ENCODE measurements at regions not wholly inside any gene's neighbourhood (a gene's known extent, or its start where the extent isn't known, plus 50 kb on each side); places are given as distances from the start of the nearest gene placed in this dataset.
A peak's percentile ranks its signal among the peaks of the same experiment; 100 is the strongest.

- H3K4me1 ChIP-seq (ENCODE audit: insufficient read depth, low read length), result peaks cover 27% of the 10 kb centered on the region
- FAIRE-seq, result no peak
Observed at GRCh38 chr5:82331557-82331956, 53.4 kb upstream of the RPS23 start.

GRCh38 chr5:82330530-82331270, 52.5 kb upstream of the RPS23 start:
- Histone ChIP-seq H4K20me1 (ENCODE audit: insufficient read depth, low read length) (no peaks in the 10 kb centered on the region), H3K27ac (ENCODE audit: low read depth, low read length) (no peak overlapping the region), H3K36me3 (ENCODE audit: insufficient read depth, low read length) (no peaks in the 10 kb centered on the region), H2AFZ (ENCODE audit: low read depth, low read length) (no peak overlapping the region), H3K9me3 (ENCODE audit: insufficient read depth, low read depth, low read length) (no peaks in the 10 kb centered on the region), H3K4me1 (ENCODE audit: insufficient read depth, low read length) (peaks cover 21% of the 10 kb centered on the region), H3K27me3 (ENCODE audit: insufficient read depth, low read length) (no peaks in the 10 kb centered on the region), H3K4me3 (ENCODE audit: insufficient read depth, low read depth, low read length) (no peak overlapping the region), H3K79me2 (ENCODE audit: insufficient read depth, low read length) (no peaks in the 10 kb centered on the region), H3K9ac (ENCODE audit: low read length) (no peak overlapping the region), H3K4me2 (ENCODE audit: low read length) (no peak overlapping the region)
- Mint-ChIP-seq H3K4me3 (ENCODE audit: unreplicated experiment) (no peak overlapping the region), H3K27me3 (ENCODE audit: low read depth, unreplicated experiment) (no peaks in the 10 kb centered on the region), H3K4me1 (ENCODE audit: low read depth, unreplicated experiment) (peaks cover 43% of the 10 kb centered on the region), H3K27ac (ENCODE audit: unreplicated experiment) (peak overlapping the region; percentile 72), H3K36me3 (ENCODE audit: low read depth, unreplicated experiment) (peaks cover 3% of the 10 kb centered on the region), H3K9me3 (ENCODE audit: unreplicated experiment) (peaks cover 10% of the 10 kb centered on the region)
- DNase-seq (ENCODE audit: low read depth) (no peak), FAIRE-seq (no peak)
- TF ChIP-seq EZH2 (IDR thresholded peaks at IDR 0.05; ENCODE audit: insufficient read depth, low read length) (no peak), CTCF (IDR thresholded peaks at IDR 0.05; ENCODE audit: insufficient read depth, low read depth, low read length) (no peak)

More at GRCh38 chr5:82331557-82331956, 53.4 kb upstream of the RPS23 start:
- TF ChIP-seq EZH2 (IDR thresholded peaks at IDR 0.05; ENCODE audit: insufficient read depth, low read length) (no peak), CTCF (IDR thresholded peaks at IDR 0.05; ENCODE audit: insufficient read depth, low read depth, low read length) (no peak)
- no peaks in the 10 kb centered on the region for H3K9me3 ChIP-seq (ENCODE audit: insufficient read depth, low read depth, low read length)
- Mint-ChIP-seq H3K36me3 (ENCODE audit: low read depth, unreplicated experiment) (peaks cover under 1% of the 10 kb centered on the region), H3K4me1 (ENCODE audit: low read depth, unreplicated experiment) (peaks cover 52% of the 10 kb centered on the region), H3K27me3 (ENCODE audit: low read depth, unreplicated experiment) (no peaks in the 10 kb centered on the region), H3K27ac (ENCODE audit: unreplicated experiment) (no peak overlapping the region), H3K9me3 (ENCODE audit: unreplicated experiment) (peaks cover 10% of the 10 kb centered on the region), H3K4me3 (ENCODE audit: unreplicated experiment) (no peak overlapping the region)
- no peaks in the 10 kb centered on the region for H3K27me3 ChIP-seq (ENCODE audit: insufficient read depth, low read length)
- no peak overlapping the region for H3K4me2 ChIP-seq (ENCODE audit: low read length)
- DNase-seq (ENCODE audit: low read depth), result no peak
- no peaks in the 10 kb centered on the region for H3K79me2 ChIP-seq (ENCODE audit: insufficient read depth, low read length)
- H3K27ac ChIP-seq (ENCODE audit: low read depth, low read length), result no peak overlapping the region
- H2AFZ ChIP-seq (ENCODE audit: low read depth, low read length), result no peak overlapping the region
- no peak overlapping the region for H3K4me3 ChIP-seq (ENCODE audit: insufficient read depth, low read depth, low read length)
- H3K9ac ChIP-seq (ENCODE audit: low read length), result no peak overlapping the region
- no peaks in the 10 kb centered on the region for H3K36me3 ChIP-seq (ENCODE audit: insufficient read depth, low read length)
- H4K20me1 ChIP-seq (ENCODE audit: insufficient read depth, low read length), result no peaks in the 10 kb centered on the region

- Histone ChIP-seq H3K27me3 (ENCODE audit: insufficient read depth, low read length) (no peaks in the 10 kb centered on the region), H3K4me3 (ENCODE audit: insufficient read depth, low read depth, low read length) (no peak overlapping the region), H3K9ac (ENCODE audit: low read length) (no peak overlapping the region), H3K9me3 (ENCODE audit: insufficient read depth, low read depth, low read length) (no peaks in the 10 kb centered on the region), H3K4me2 (ENCODE audit: low read length) (no peak overlapping the region), H3K79me2 (ENCODE audit: insufficient read depth, low read length) (no peaks in the 10 kb centered on the region), H2AFZ (ENCODE audit: low read depth, low read length) (no peak overlapping the region), H3K27ac (ENCODE audit: low read depth, low read length) (no peak overlapping the region), H4K20me1 (ENCODE audit: insufficient read depth, low read length) (no peaks in the 10 kb centered on the region), H3K4me1 (ENCODE audit: insufficient read depth, low read length) (peaks cover 8% of the 10 kb centered on the region), H3K36me3 (ENCODE audit: insufficient read depth, low read length) (no peaks in the 10 kb centered on the region)
- Mint-ChIP-seq H3K36me3 (ENCODE audit: low read depth, unreplicated experiment) (peaks cover 3% of the 10 kb centered on the region), H3K27me3 (ENCODE audit: low read depth, unreplicated experiment) (no peaks in the 10 kb centered on the region), H3K27ac (ENCODE audit: unreplicated experiment) (no peak overlapping the region), H3K9me3 (ENCODE audit: unreplicated experiment) (peaks cover 10% of the 10 kb centered on the region), H3K4me3 (ENCODE audit: unreplicated experiment) (no peak overlapping the region), H3K4me1 (ENCODE audit: low read depth, unreplicated experiment) (peaks cover 30% of the 10 kb centered on the region)
- TF ChIP-seq CTCF (IDR thresholded peaks at IDR 0.05; ENCODE audit: insufficient read depth, low read depth, low read length) (no peak), EZH2 (IDR thresholded peaks at IDR 0.05; ENCODE audit: insufficient read depth, low read length) (no peak)
- FAIRE-seq (no peak), DNase-seq (ENCODE audit: low read depth) (no peak)
Observed at GRCh38 chr5:82329393-82329792, 51.2 kb upstream of the RPS23 start.
